HG02870 (cell line): ENCODE measurements at regions not wholly inside any gene's neighbourhood (a gene's known extent, or its start where the extent isn't known, plus 50 kb on each side); places are given as distances from the start of the nearest gene placed in this dataset.
A peak's percentile ranks its signal among the peaks of the same experiment; 100 is the strongest.

ENCODE experiments used
- ATAC-seq: cut with Tn5 transposase; IDR thresholded peaks from one replicate; pipeline ENCODE4 v1.9.1; 2021; ENCODE audit warnings: mild to moderate bottlenecking, moderate library complexity; ENCODE audit not compliant: unreplicated experiment

- no peak for ATAC-seq
Observed at GRCh38 chr13:64962404-64962803, 2267.7 kb downstream of the PCDH9 start.

- ATAC-seq: no peak
Observed at GRCh38 chr13:64959276-64959675, 2270.9 kb downstream of the PCDH9 start.

GRCh38 chr13:64958106-64958505 lies 2272.0 kb downstream of the PCDH9 start:
- no peak for ATAC-seq

- ATAC-seq: no peak
Observed at GRCh38 chr13:64938660-64939059, 2291.5 kb downstream of the PCDH9 start.

GRCh38 chr13:64937302-64937701 lies 2292.8 kb downstream of the PCDH9 start:
- ATAC-seq: no peak

GRCh38 chr13:64936879-64937278 lies 2293.3 kb downstream of the PCDH9 start:
- ATAC-seq: no peak

- no peak for ATAC-seq
Observed at GRCh38 chr13:64935441-64935840, 2294.7 kb downstream of the PCDH9 start.

GRCh38 chr13:64934569-64935362 lies 2295.4 kb downstream of the PCDH9 start:
- ATAC-seq: no peak

GRCh38 chr13:64930636-64931035 lies 2299.5 kb downstream of the PCDH9 start:
- no peak for ATAC-seq

- peak; percentile 74 for ATAC-seq
Observed at GRCh38 chr13:64928696-64929499, 2301.2 kb downstream of the PCDH9 start.

GRCh38 chr13:64925727-64926126 lies 2304.4 kb downstream of the PCDH9 start:
- no peak for ATAC-seq

- ATAC-seq: no peak
Observed at GRCh38 chr13:64925284-64925683, 2304.9 kb downstream of the PCDH9 start.

GRCh38 chr13:64924401-64924800 lies 2305.7 kb downstream of the PCDH9 start:
- no peak for ATAC-seq

GRCh38 chr13:64917566-64917965 lies 2312.6 kb downstream of the PCDH9 start:
- ATAC-seq: no peak

- no peak for ATAC-seq
Observed at GRCh38 chr13:64912141-64912540, 2318.0 kb downstream of the PCDH9 start.

GRCh38 chr13:64910096-64910495 lies 2320.0 kb downstream of the PCDH9 start:
- ATAC-seq: no peak

- ATAC-seq: no peak
Observed at GRCh38 chr13:64909184-64909583, 2321.0 kb downstream of the PCDH9 start.

GRCh38 chr13:64900039-64900438 lies 2330.1 kb downstream of the PCDH9 start:
- ATAC-seq: no peak

- no peak for ATAC-seq
Observed at GRCh38 chr13:64884976-64885375, 2345.2 kb downstream of the PCDH9 start.

- ATAC-seq: no peak
Observed at GRCh38 chr13:64877176-64877575, 2353.0 kb downstream of the PCDH9 start.

GRCh38 chr13:64871742-64872141 lies 2358.4 kb downstream of the PCDH9 start:
- no peak for ATAC-seq

- no peak for ATAC-seq
Observed at GRCh38 chr13:64869539-64869938, 2360.6 kb downstream of the PCDH9 start.
